ENCODE measurements at regions not wholly inside any gene's neighbourhood (a gene's known extent, or its start where the extent isn't known, plus 50 kb on each side); places are given as distances from the start of the nearest gene placed in this dataset.

DNA sequence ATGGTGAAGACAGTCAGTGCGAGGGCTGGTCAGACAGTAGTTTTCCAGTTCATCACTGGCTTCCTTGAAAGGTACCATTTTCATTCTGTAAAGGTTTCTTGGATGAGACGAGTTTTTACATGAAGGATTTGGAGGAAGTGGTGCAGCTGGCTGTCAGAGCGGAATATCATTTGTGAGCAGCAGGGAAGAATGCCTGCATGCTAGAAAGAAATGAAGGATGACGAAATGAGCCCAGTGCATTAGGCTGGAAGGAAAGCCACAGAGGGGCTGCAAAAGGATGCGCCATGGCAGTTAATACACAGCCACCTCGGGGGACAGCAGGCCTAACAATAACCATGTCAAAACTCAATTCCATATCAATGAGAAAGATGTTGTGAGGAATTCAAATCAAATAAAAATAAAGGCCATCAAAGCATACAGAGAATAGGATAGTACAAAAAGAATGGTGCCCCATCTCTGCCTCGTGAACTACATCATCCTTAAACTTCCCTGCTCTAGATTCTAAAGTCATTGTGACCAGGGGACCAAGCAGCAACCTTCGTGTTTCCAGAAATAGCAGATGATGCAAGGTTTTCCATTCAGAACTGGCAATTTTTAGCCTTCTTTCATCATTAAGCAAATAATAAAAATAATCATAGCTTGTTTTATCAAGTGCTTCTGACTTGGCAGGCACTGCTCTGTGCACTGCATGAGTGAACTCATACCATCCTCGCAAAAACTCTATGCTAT lies 504.2 kb downstream of the RFC3 start:
- no peak for DNase-seq (ENCODE audit: low read depth)

DNA sequence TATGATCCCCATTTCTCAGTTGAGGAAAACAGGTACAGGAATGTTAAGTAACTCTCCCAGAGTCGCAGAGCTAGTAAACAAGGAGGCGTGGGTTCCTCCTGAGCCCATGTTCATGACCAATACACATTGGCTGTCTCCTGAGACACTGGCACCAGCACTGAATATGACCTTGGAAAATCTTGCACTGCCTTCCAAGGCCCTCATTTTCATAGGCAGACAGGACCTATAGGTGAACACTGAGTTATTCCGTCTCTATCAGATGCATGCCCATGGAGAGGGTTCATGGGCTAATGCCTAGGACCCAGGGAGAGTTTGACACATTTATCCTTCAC lies 504.8 kb downstream of the RFC3 start:
- no peak for DNase-seq (ENCODE audit: low read depth)

GRCh38 chr13:34335014-34336007 lies 517.4 kb downstream of the RFC3 start:
- no peak for DNase-seq (ENCODE audit: low read depth)

GRCh38 chr13:34338102-34338501 lies 520.2 kb downstream of the RFC3 start:
- DNase-seq (ENCODE audit: low read depth) = no peak

DNA sequence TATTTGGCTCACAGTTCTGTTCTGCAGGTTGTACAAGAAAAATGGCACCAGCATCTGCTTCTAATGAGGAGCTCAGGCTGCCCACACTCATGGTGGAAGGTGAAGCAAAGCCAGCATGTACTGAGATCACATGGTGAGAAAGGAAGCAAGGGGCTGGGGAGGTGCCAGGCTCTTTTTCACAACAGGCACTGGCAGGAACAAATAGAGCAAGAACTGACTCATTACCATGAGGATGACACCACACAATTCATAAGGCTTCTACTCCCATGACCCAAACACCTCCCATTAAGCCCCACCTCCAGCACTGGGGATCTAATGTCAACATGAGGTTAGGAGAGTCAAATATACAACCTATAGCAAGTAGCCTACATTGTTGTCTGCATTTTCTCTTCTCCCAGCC lies 522.6 kb downstream of the RFC3 start:
- DNase-seq (ENCODE audit: low read depth) = no peak

DNA sequence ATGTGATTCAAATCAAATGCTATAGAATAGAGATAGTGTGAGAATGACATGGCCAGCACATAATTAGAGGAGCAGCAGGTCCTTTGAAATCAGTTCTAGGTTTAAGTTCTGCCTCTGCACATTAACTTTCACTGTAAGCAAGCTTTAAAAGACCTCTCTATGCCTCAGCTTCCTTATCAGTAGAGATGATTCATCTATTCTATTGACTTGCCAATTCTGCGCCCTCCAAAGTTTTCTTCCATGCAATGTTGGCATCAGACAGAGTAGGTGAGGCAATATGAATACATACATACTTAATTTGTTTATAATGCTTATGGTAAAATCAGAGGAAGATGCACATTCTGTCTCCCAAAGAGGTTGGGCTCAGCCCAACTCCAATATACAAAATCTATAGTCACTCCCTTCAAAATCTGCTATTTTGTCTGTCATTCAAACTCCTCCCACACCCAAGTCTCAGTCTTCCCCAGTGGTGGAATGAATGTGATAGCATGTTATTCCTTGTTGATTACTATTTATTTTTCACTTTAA lies 525.5 kb downstream of the RFC3 start:
- DNase-seq (ENCODE audit: low read depth) = no peak

DNA sequence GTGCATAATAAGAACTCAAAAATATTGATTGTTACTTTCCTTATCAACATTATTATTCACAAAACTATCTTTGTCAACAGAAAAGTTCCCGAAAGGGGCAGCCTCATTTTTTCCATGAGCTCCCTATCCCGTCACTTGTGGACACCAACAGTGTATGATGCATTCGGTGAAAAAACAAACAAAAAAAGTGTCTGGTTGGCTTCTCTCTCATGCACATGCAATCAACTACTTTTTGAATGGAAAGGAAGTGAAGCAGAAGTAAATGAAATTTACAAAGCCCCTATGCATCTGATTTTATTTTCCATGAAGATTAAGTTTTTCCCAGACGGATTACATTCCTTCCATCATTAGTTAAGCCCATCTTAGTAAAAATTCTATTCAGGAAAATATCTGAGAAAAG lies 526.9 kb downstream of the RFC3 start:
- no peak for DNase-seq (ENCODE audit: low read depth)

- DNase-seq (ENCODE audit: low read depth) = no peak
These were observed 527.5 kb downstream of the RFC3 start for GRCh38 chr13:34345258-34345965.

GRCh38 chr13:34346626-34347025 lies 528.7 kb downstream of the RFC3 start:
- DNase-seq (ENCODE audit: low read depth) = no peak

DNA sequence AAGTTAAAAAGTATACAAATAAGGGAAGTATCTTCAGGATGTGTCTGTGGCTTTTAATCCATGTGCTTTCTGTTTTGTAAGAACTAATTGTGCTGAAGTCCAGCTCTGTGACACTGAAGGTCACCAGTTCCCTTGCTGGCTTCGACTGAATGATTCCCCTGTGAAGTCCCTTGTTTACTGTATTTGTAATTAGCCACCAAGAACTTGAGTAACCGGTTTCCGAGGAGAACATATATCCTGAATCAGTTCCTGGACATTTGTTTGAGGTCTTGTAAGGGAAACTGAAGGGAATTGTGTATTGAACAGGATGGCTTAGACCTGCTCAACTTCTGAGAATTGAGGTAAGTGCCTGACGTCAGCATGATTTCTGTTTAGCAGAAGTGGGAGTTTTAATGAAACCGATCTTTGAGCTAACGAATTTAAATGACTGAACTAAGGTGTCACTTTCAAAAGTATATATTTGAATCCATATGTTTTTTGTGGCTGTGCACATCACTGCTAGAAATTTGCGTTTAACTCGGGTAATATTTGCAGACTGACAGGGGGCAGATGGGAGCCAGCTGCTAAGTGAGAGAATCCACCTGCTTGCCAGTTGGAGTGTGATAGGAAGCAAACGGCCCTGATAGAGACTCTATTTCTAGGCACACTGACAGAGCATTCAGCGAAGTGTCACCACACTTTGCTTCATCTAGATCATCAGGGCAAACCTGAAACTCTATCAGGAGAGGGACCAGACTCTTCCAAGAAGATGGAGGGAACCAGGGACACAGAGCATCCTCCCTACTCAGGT lies 530.0 kb downstream of the RFC3 start:
- no peak for DNase-seq (ENCODE audit: low read depth)

- DNase-seq (ENCODE audit: low read depth) = no peak
These were observed 531.3 kb downstream of the RFC3 start for GRCh38 chr13:34349091-34349722.

DNA sequence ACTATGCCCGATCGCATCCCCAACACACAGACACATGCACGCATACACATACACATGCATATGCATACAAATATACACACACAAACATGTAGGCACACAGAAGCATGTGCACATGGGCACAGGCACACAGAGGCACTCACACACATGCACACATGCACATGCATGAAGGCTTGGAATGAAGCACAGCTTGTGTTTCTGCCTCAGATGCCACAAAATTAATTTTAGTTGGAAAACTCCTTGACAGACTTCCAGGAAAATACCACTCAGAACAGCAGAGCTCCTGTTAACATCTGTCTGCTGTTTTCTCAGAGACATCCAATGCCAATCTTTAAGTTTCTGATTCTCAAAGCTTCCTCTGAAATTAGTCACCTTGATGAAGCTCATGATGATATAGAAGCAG lies 532.7 kb downstream of the RFC3 start:
- no peak for DNase-seq (ENCODE audit: low read depth)

GRCh38 chr13:34351134-34351533 lies 533.2 kb downstream of the RFC3 start:
- no peak for DNase-seq (ENCODE audit: low read depth)

DNA sequence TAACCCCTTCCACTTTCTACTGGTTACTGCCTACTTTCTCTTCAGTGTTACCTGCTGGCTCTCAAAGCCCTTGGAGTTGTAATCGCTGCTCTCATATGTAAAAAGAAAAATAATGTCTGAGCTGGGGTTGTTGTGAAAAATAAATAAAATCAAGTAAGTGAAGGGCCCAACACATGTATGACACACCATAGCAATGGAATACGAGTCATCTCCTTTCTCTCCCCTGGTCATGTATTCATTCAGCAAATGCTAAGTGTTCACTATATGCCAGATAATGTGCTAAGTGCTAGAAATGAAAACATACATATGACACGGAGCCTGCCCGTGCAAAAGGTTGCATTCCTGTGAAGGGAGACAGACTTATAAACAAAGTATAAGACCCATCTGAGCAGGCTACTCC lies 535.0 kb downstream of the RFC3 start:
- DNase-seq (ENCODE audit: low read depth) = no peak

GRCh38 chr13:34356686-34357434 lies 538.9 kb downstream of the RFC3 start:
- no peak for DNase-seq (ENCODE audit: low read depth)

DNA sequence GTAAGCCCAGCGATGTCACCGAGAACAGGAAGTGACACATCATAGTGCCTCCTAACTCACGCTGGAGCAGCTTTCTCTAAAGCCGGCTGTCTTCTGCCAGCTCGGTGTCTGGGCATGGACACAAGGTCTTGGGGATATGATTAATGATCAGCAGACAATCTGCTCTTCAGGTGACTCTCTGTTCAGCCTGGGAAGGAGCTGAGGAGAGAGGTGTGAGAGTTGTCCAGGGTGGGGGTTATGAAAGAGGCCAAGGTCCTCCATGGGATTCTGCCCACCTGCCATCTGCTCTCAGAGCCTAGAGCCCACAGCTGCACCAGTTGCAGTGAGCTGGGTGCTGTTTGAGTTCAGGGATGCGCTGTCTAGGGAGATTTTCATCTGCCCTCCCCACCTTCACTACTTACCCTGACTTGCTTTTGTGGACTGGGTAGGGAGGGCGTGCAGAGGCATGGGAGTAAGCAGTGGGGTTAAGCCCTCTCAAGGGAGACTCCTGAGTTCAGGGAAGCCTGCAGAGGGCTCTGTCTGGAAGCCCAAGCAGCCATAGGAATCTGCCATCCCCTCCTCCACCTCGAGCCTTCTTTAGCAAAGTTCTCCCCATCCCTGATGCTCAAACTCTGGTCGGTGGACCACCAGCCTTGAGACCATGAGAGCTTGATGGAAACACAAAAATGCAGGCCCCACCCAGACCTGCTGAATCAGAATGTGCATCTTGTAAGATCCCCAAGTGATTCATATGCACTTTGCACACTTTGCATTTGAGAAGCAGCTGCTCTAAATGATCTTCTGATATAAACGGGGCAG lies 539.7 kb downstream of the RFC3 start:
- DNase-seq (ENCODE audit: low read depth) = no peak

DNA sequence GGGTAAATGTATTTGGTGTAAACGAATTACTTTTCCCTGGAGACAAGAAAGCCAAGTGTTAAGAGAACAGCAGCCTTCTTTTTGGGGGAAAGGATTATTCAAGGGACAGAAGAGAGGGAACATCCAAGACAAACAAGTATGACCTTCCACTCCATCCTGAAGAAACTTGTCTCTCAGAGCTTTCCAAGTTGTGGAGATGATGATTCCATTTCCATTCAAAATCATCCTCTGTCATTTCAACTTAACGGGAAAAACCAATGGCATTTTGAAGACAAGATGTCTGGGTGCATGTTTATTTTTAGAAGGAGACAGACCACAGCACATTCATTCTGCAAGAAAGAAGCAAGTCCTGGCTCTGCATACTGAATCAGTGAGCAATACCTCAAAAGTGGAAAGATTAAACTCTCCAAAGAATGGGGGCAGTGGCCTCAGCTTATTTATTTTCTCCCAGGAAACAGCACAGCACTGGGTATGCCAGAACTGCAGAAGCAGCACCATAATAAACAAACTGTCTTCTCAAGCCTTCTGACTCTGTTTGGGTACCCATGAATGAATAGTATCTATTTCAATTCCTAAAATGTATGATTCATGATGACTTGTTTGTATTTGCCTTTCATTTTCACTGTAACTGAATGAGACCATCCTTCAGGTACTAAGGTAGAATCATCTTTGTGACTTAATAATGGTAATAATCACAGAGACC lies 541.0 kb downstream of the RFC3 start:
- DNase-seq (ENCODE audit: low read depth) = no peak

DNA sequence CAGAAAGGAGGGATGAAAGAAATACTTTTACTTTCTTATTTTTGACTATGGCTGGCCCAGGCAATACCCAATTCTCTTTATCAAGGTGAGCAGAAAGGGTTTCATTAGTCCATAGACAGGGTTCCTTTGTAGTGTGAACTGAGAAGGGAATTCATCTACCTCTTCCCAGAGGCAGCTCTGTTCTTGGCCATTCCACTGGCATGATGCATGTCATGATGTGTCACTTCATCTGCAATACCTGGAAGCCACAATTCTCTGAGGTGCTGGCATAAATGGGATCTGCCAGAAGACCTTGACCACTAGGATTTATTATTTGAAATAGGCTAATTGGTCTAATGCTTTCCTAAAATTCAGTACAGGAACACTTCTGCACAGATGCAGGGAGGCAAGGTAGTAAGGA lies 542.8 kb downstream of the RFC3 start:
- no peak for DNase-seq (ENCODE audit: low read depth)

DNA sequence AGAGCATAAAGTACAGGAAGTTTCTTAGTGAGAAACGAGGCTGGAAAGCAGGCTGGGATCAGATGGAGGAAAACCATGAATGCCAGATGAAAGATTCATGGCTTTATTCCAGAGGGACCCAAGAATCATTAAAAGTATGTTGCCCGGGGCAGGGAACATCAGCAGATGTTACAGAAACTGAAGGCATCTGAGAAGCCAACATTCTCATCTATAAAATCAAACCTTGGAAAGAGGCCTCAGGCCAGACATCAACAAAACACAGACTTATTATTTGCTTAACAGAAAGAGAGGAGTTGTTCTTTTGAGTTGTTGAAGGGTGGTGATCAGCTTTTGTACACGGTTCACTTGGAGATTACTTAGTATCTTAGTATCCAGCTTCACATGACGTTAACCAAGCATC lies 543.6 kb downstream of the RFC3 start:
- DNase-seq (ENCODE audit: low read depth) = no peak
